HG02642 (cell line): ENCODE measurements at regions not wholly inside any gene's neighbourhood (a gene's known extent, or its start where the extent isn't known, plus 50 kb on each side); places are given as distances from the start of the nearest gene placed in this dataset.
"Not testable (repeated sequence)": the region's sequence is repeated elsewhere in the genome, so short reads cannot be mapped to it uniquely, and the experiment has no call there.

ENCODE experiments used
- ATAC-seq: cut with Tn5 transposase; IDR thresholded peaks from one replicate; pipeline ENCODE4 v1.9.1; 2021; ENCODE audit warnings: mild to moderate bottlenecking; ENCODE audit not compliant: unreplicated experiment, poor library complexity

GRCh38 chr16:22705799-22706198, 108.2 kb upstream of the HS3ST2 start:
- ATAC-seq: no peak

DNA sequence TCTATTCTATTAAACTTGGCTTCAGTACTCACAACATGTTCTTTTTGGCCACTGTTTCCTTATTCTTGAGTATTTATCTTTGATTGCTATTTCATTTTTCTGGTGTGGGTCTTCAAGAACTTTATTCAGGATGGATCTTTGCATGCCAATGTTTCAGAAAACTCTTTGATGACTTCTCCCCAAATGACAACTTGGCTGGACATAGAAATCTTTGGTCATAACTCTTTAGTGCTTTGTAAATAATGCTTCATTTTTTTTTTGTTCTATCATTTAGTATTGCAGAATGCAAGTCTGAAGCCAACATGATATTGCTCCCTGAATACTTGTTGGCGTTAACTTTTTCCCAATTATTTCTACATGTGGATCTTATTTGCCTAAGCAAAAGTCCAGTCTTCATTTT, 103.6 kb upstream of the HS3ST2 start:
- ATAC-seq: no peak

DNA sequence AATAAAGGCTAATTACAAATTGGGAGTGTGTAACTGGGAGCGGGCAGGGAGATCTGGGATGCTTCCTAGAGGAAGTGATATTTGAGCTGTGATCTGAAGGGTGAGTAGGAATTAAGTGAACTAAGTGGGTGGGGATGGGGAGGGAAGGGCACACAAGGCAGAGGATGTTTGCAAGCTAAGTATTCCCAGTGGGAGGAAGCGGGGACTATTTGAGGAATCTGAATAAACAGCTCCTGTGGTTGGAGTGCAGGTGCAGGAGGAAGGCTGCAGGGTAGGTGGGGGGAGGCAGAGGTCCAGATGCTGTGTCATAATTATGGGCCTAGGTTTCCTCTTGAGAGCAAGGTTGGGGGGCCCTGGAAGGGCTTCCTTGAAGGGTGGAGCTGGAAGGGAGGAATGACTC, 102.1 kb upstream of the HS3ST2 start:
- no peak for ATAC-seq

DNA sequence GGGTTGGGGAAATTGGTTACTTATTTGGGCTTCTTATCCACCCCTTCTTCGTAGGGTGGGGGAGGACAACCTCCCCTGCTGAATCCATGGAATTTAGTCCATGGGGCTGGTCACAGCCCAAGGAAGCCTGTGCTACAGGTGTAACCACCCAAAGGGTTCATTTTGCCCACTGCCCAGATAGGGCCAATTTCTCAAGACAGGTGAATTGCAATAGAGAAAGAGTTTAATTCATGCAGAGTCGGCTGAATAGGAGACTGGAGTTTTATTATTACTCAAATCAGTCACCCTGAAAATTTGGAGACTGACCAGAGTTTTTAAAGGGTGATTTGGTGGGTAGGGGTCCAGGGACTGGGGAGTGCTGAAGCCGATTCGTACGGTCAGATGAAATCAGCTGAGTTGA, 101.5 kb upstream of the HS3ST2 start:
- no peak for ATAC-seq

GRCh38 chr16:22718598-22718997, 95.4 kb upstream of the HS3ST2 start:
- not testable (repeated sequence) for ATAC-seq

DNA sequence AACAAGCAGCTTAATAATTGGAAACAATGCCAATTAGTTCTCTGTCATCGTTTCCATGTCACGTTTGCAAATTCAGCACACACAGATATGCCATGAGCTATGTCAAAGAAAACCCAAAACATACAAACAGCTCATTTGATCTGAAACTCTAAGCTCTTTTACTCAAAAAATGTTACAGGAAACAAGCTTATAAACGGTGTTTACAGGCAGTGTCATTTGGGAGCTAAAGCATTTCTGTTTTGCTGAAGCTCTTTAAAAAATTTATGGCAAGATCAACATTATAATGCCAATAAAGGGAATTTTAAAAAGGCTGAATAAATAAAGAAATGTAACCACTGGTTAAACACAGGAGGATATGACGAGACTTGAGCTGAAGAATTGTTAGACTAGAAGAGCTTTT, 94.0 kb upstream of the HS3ST2 start:
- no peak for ATAC-seq

GRCh38 chr16:22721511-22722100, 92.4 kb upstream of the HS3ST2 start:
- no peak for ATAC-seq

GRCh38 chr16:22722551-22723541, 91.1 kb upstream of the HS3ST2 start:
- not testable (repeated sequence) for ATAC-seq

DNA sequence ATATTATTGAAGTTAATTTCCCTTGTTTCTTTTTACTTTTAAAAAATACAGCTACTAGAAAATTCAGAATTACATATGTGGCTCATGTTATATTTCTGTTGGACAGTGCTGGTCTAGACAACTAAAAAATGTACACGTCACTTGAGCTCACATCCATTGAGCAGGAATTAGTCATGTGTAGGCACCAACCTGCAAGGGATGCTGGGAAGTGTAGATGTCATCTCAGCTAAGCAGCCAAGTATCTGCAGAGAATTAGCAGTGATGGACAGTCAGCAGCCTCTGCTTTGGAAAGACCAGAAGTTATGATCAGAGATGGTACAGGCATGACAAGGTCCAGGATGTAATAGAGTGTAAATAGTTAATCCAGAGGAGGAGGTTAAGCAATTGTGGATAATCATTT, 87.1 kb upstream of the HS3ST2 start:
- ATAC-seq: no peak

DNA sequence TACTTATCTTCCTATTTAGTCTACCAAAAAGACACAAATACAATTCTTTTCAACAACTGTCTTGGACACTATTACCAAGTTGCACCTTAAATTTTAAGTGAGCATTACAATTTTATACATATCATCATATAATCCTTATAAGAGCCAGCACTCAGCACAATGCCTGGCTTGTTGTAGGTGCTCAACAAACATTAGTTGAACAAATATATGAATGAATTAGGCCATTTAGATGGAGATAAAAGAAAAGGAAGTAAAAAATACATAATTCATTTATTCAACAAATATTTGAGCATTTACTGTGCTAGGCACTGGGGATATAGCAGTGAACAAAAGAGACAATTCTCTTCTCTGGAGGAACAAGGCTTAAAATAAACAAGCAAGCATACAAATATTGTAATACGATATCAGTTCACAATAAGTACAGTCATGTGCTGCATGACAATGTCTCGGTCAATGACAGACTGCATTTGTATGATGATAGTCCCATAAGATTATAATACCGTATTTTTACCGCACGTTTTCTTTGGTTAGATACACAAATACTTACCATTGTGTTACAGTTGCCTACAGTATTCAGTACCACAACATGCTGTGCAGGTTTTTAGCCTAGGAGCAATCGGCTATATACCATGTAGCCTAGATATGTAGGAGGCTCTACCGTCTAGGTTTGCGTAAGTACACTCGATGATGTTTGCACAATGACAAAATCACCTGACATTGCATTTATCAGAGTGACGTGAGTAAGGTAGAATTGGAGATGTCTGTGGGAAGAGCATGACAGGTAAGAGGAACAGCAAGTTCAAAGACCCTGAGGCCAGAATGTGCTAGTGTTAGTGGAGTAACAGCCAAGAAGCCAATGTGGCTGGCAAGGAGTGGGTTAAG, 86.4 kb upstream of the HS3ST2 start:
- no peak for ATAC-seq

DNA sequence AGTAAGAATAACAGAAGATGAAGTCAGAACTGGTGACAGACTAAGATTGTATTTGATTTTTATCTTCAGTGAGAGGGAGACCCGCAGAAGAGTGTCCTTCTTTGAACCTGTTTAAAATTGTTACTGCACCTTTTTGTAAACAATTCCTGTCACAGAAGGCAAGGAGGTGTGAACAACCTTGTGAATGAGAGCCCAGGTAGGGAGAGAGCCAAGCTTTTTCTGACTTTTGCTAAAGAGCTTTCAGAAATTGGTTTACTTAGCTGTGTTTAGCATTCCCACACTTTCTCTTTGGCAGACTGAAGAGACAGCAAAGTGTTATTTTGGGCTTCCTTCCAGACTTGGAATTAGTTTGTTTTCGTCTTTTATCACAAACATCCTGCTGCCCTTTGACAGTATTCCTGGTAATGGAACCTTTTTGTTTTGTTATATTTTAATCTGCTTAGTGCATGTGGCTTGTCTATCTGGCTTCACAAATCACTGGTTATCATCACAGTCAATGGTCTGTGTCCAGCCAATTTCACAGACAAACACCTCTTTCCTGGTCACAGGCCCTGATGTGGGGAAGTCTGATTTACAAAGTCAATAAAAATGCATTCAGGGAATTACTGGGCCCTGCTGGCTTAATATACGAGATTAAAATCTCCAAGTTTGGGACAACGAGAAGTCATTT, 85.7 kb upstream of the HS3ST2 start:
- ATAC-seq: no peak

GRCh38 chr16:22732400-22732799, 81.6 kb upstream of the HS3ST2 start:
- ATAC-seq: no peak

DNA sequence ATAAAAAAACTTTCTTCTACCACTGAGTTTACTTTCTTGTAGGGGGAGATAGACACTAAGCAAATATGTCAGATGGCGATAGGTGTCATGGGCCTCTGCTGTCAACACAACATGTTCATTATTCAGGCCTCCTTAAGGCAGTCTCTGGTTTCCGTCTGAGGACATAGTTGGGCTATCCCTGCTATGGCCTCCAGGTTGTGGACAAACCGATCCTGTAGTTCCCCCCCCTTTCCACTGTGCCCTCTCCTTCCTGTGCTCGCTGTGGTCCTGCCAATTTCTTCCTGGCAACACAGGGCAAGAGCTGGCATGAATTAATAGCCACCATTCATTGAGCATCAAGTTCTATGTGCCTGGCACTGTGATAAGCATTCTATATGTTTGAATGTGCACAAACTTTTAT, 81.0 kb upstream of the HS3ST2 start:
- no peak for ATAC-seq

GRCh38 chr16:22734368-22734767, 79.6 kb upstream of the HS3ST2 start:
- no peak for ATAC-seq

DNA sequence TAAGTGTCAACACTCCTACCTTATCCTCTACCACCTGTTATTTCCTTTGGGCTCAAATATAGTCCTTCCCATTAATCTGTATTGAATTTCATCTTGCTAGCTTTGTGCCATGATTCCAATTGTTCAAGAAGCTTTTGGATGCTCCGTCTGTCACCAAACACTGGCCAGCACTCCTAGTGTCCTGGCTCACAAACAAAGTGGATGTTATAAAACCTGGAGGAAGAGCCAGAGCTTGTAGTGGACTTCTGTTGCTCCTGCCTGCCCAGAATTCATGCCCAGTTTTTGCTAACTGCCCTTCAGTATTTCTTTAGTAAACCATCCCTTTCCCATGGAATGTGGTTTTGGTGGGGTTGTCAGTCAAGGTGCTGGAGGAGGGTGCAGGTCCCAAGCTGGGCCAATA, 77.2 kb upstream of the HS3ST2 start:
- ATAC-seq: no peak

GRCh38 chr16:22739077-22739476, 74.9 kb upstream of the HS3ST2 start:
- no peak for ATAC-seq

GRCh38 chr16:22743401-22743800, 70.6 kb upstream of the HS3ST2 start:
- ATAC-seq: no peak

DNA sequence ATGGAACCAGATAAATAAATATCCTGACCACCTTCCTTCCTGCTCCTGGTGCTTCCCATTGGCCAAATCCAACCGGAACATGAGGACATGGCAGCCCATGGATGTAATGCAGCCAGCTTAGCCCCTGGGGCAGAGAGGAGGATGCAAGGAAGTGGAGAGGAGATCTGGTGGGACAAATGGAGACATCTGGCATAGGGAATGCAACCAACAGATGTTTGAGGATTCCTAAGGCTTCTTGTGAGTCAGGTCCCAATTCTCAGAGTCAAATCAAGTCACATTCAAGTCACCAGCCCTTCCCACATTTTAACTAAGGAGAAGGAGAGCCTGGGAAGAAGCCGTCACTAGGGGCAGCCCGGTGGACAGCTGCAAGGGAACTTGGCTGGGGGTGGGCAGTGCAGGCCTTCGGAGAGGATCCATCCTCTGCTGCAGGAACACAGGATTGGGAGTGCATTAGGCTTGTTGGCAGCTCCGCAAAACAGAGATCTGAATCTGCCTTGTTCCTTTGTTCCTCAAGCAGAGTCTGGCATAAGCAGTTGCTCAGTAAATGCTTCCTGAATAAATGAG, 62.8 kb upstream of the HS3ST2 start:
- ATAC-seq: no peak

DNA sequence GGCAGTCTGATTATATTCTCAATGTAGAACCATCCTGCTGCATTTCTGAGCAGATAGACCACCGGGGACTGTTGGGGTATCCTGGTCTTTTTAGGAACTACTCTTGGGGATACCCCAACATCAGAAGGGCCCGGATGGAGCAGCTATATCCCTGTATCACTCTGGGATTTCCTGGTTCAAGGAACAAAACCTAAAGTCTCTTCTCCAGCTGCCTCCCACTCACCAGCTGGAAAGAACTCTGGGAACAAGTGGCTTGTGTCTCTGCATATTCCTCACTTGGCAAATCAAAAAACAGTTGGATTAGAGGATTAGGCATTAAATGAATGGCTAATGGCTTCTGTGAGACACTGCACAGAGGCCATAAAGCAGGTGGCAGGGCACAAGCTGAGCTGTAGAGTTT, 62.3 kb upstream of the HS3ST2 start:
- no peak for ATAC-seq

DNA sequence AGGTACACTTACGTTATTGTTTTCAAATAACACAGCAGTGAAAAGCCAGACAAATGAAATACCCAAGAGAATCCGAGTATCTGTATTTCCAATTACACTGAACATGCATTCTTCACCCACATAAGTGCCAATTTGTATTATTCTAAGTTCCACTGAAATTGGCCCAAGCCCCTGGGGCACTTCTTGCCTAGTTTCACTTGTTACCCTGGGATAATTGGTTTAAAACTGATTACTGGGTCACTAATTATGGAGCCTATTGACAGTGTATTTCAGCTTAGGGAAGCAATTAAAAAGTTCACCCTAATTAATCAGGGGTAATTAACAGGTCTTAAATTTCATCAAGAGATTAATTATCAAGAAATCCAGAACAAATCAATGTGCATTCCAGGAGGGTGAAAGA, 60.5 kb upstream of the HS3ST2 start:
- ATAC-seq: no peak
